Adrenal gland (tissue), 9 donors: ENCODE measurements at regions not wholly inside any gene's neighbourhood (a gene's known extent, or its start where the extent isn't known, plus 50 kb on each side); places are given as distances from the start of the nearest gene placed in this dataset.

Experiments used
- DNase-seq, 7 donors: peaks; one replicate each; pipeline ENCODE4 v3.0.0-alpha.2; 2019 to 2020
- H3K27ac ChIP-seq, 5 donors: fragments of 200-600 bp; sonication (generic) in 4 of 5; 1 replicate in 3 of 5; 2 replicates in 2 of 5; pipeline versions ENCODE4 v1.5.1 to v1.8.0; 2016 to 2020; ENCODE audit warnings: mild to moderate bottlenecking in 1 of 5
- H3K27me3 ChIP-seq: fragments of 200-600 bp; 2 replicates; pipeline ENCODE4 v1.8.0; 2021
- H3K36me3 ChIP-seq, 2 donors: fragments of 200-600 bp; replicated peaks in 1 of 2; 1 replicate in 1 of 2; 2 replicates in 1 of 2; pipeline versions ENCODE4 v1.5.1 to v1.8.0; 2018 to 2022
- H3K4me1 ChIP-seq, 2 donors: fragments of 200-600 bp; replicated peaks in 1 of 2; 1 replicate in 1 of 2; 2 replicates in 1 of 2; pipeline versions ENCODE4 v1.5.1 to v1.8.0; 2018 to 2021
- H3K4me3 ChIP-seq, 4 donors: fragments of 200-600 bp; sonication (generic) in 3 of 4; one replicate each; pipeline ENCODE4 v1.5.1; 2016 to 2018
- H3K9me3 ChIP-seq, 3 donors: fragments of 200-600 bp; sonication (generic) in 1 of 3; replicated peaks in 1 of 3; 1 replicate in 2 of 3; 2 replicates in 1 of 3; pipeline versions ENCODE4 v1.5.1 to v1.8.0; 2016 to 2021
- CTCF ChIP-seq, 6 experiments: fragments of 450-650 bp in 4 of 6; fragments of 200-600 bp in 2 of 6; sonication (generic) in 1 of 6; IDR thresholded peaks; 1 replicate in 5 of 6; 2 replicates in 1 of 6; pipeline versions ENCODE4 v1.5.1 to v1.8.0; 2016 to 2021; ENCODE audit warnings: antibody characterized with exemption in 6 of 6, mild to moderate bottlenecking in 2 of 6, moderate library complexity in 1 of 6
- POLR2A ChIP-seq, 2 donors: fragments of 450-650 bp; IDR thresholded peaks; one replicate each; pipeline ENCODE4 v1.6.1; 2017; ENCODE audit warnings: antibody characterized with exemption in 2 of 2, mild to moderate bottlenecking in 2 of 2, moderate library complexity in 1 of 2
- WGBS, 4 donors: extraction: QIAGEN DNeasy Blood & Tissue Kit in 2 of 4; methylation state at CpG; one replicate each; pipeline versions ENCODE4 v1.1.5 to v1.1.7; 2013 to 2017; 5-methylcytosine and 5-hydroxymethylcytosine counted together
- intact Hi-C, 2 donors: fragments of 100-400 bp; cut with DNase I; formaldehyde crosslinking; loops; one replicate each; pipeline versions ENCODE4 v1.14.1 to v1.15.0; 2022 to 2023
- donor health status: healthy with polysubstance abuse.
- donor health status: Bipolar disorder and iron deficiency.
- donor health status: DM: yes; HTN: yes; CAD: no.
- donor health status: DM: no; HTN: no; CAD: no.
- donor health status: DM: no; HTN: no; CAD: no.

- no peak for DNase-seq
- Histone ChIP-seq H3K27me3 (no peaks in the 10 kb centered on the region), H3K4me3 (no peak overlapping the region), H3K4me1 (no peaks in the 10 kb centered on the region), H3K9me3 (no peaks in the 10 kb centered on the region), H3K27ac (no peak overlapping the region), H3K36me3 (no peaks in the 10 kb centered on the region)
- WGBS, 4 donors = 75 to 87% (median 81%) methylated on average over 6 to 7 of the region's 7 CpGs
- intact Hi-C loops = no loop called here
- TF ChIP-seq POLR2A (IDR thresholded peaks at IDR 0.05) (no peak), CTCF (IDR thresholded peaks at IDR 0.05) (no peak)
Observed at GRCh38 chr9:107173422-107174180, 109.5 kb upstream of the RAD23B start.

DNA sequence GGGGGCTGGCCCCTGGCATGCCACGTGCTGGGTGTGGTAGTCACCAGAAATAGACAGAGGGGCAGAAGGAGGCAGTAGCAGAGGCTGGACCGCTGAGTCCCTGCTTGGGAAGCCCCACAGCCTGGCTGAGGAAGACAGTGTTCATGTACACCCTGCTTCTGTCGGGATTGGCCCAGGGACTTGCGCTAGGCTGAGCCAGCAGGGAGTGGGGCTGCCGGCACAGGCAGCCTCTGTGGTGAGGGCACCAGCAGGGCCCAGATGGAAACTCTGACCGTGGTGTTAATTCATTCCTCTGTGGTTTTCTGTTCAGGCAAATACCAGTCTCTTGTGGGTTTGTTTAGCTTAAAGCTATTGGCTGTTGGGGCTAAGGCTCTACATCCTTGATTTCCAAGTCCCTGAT is 108.6 kb upstream of the RAD23B start:
- H3K27ac ChIP-seq = no peak overlapping the region
- H3K9me3 ChIP-seq = no peaks in the 10 kb centered on the region
- intact Hi-C loops = no loop called here
- H3K27me3 ChIP-seq = no peaks in the 10 kb centered on the region
- 72 to 83% (median 78%) methylated on average over 1 to 6 of the region's 6 CpGs for WGBS, 4 donors
- DNase-seq = no peak
- no peaks in the 10 kb centered on the region for H3K4me1 ChIP-seq
- TF ChIP-seq CTCF (IDR thresholded peaks at IDR 0.05) (no peak), POLR2A (IDR thresholded peaks at IDR 0.05) (no peak)
- no peak overlapping the region for H3K4me3 ChIP-seq
- no peaks in the 10 kb centered on the region for H3K36me3 ChIP-seq

DNA sequence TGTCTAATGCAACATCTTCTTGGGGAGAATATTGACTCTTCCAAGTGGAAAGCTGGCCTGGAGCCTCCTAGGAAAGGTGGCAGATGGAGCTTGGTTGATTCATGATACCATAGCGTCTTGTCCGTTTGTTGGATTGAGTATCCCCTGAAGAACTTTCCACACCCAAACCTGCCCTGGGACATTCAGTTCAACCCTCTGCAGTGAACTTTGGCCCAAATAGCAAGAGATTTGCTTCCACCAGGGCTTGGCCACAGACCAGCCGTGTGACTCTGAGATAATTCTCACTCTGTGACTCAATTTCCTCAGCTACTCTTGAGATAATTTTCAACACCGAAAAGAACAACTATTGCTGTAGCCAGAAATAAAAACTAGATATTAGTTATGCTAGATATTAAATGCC is 108.0 kb upstream of the RAD23B start:
- TF ChIP-seq CTCF (IDR thresholded peaks at IDR 0.05) (no peak), POLR2A (IDR thresholded peaks at IDR 0.05) (no peak)
- no peaks in the 10 kb centered on the region for H3K9me3 ChIP-seq
- intact Hi-C loops = no loop called here
- no peak overlapping the region for H3K27ac ChIP-seq
- H3K36me3 ChIP-seq = no peaks in the 10 kb centered on the region
- no peaks in the 10 kb centered on the region for H3K27me3 ChIP-seq
- no peaks in the 10 kb centered on the region for H3K4me1 ChIP-seq
- WGBS, 4 donors = 68 to 83% (median 72%) methylated on average over 4 of the region's 4 CpGs
- no peak overlapping the region for H3K4me3 ChIP-seq
- DNase-seq = no peak

GRCh38 chr9:107175816-107176435 is 107.2 kb upstream of the RAD23B start:
- Histone ChIP-seq H3K27me3 (no peaks in the 10 kb centered on the region), H3K9me3 (no peaks in the 10 kb centered on the region), H3K4me3 (no peak overlapping the region), H3K27ac (no peak overlapping the region), H3K36me3 (no peaks in the 10 kb centered on the region), H3K4me1 (no peaks in the 10 kb centered on the region)
- TF ChIP-seq POLR2A (IDR thresholded peaks at IDR 0.05) (no peak), CTCF (IDR thresholded peaks at IDR 0.05) (no peak)
- WGBS, 4 donors = 88 to 95% (median 90%) methylated on average over 6 to 7 of the region's 7 CpGs
- intact Hi-C loops = no loop called here
- DNase-seq = no peak
